ENCODE measurements at regions not wholly inside any gene's neighbourhood (a gene's known extent, or its start where the extent isn't known, plus 50 kb on each side); places are given as distances from the start of the nearest gene placed in this dataset.

DNA sequence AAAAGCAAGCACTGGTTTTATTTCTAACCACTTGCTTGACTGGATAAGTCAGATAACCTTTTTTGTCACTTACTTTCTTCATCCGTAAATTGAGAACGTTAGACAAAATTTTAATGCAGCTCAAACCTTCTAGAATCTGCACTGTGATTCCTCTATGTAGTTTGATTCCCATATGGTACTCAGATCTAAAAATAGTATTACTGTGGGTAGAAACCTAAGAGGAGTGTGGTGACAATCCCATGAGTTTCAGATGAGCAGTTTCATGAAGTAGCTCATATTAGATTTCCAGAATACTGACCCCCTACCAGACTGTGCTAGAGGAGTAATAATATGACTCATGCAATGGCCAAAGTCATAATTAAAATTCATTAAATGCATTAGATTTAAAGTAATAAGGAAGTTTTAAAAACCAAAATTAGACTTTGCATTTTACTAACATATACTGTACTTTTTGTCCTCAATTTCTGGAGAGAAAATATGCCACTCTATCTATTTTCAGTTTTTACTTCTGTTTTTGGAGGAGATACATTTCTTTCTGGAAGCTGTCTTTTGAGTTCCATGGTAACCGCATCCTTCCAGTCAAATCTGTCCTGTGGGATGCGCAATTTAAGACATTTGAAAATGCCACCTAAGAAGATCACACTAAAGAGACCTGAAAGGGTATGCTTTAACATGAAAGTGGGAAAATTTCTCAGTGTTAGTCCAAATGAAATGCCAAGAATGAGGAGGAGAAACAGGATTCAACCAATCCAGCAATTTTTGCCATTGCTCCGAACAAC lies 64.1 kb upstream of the GPM6A start:
- TF ChIP-seq, protein P1, sequence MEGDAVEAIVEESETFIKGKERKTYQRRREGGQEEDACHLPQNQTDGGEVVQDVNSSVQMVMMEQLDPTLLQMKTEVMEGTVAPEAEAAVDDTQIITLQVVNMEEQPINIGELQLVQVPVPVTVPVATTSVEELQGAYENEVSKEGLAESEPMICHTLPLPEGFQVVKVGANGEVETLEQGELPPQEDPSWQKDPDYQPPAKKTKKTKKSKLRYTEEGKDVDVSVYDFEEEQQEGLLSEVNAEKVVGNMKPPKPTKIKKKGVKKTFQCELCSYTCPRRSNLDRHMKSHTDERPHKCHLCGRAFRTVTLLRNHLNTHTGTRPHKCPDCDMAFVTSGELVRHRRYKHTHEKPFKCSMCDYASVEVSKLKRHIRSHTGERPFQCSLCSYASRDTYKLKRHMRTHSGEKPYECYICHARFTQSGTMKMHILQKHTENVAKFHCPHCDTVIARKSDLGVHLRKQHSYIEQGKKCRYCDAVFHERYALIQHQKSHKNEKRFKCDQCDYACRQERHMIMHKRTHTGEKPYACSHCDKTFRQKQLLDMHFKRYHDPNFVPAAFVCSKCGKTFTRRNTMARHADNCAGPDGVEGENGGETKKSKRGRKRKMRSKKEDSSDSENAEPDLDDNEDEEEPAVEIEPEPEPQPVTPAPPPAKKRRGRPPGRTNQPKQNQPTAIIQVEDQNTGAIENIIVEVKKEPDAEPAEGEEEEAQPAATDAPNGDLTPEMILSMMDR (IDR thresholded peaks at IDR 0.05), result no peak
- no peak for TF ChIP-seq POLR2A (IDR thresholded peaks at IDR 0.05)

Data from uterus (tissue), 2 donors.